Colonic mucosa (tissue), 4 donors: ENCODE measurements at regions not wholly inside any gene's neighbourhood (a gene's known extent, or its start where the extent isn't known, plus 50 kb on each side); places are given as distances from the start of the nearest gene placed in this dataset.
"Not testable (repeated sequence)": the region's sequence is repeated elsewhere in the genome, so short reads cannot be mapped to it uniquely, and the experiment has no call there.

ENCODE experiments used
- DNase-seq: peaks from one replicate; pipeline ENCODE4 v3.0.0-alpha.2; 2020
- H3K27ac ChIP-seq: fragments of 200-600 bp; one replicate; pipeline ENCODE4 v1.8.0; 2021
- H3K27me3 ChIP-seq: fragments of 200-600 bp; one replicate; pipeline ENCODE4 v1.8.0; 2021
- H3K36me3 ChIP-seq: fragments of 200-600 bp; one replicate; pipeline ENCODE4 v1.8.0; 2021
- H3K4me1 ChIP-seq: fragments of 200-600 bp; one replicate; pipeline ENCODE4 v1.8.0; 2021; ENCODE audit warnings: mild to moderate bottlenecking
- H3K4me3 ChIP-seq: fragments of 200-600 bp; one replicate; pipeline ENCODE4 v1.8.0; 2021
- H3K9ac ChIP-seq, 2 donors: one replicate each; pipeline ENCODE4 v1.7.0; 2013; ENCODE audit warnings: control low read depth in 2 of 2, low read depth in 2 of 2, low read length in 2 of 2
- H3K9me3 ChIP-seq: fragments of 200-600 bp; one replicate; pipeline ENCODE4 v1.8.0; 2021
- CTCF ChIP-seq: fragments of 200-600 bp; IDR thresholded peaks from one replicate; pipeline ENCODE4 v1.8.0; 2022; ENCODE audit warnings: antibody characterized with exemption, mild to moderate bottlenecking
- intact Hi-C: fragments of 100-400 bp; cut with DNase I; formaldehyde crosslinking; loops from one replicate; pipeline ENCODE4 v1.14.1; 2022
- donor health status: healthy.
- donor health status: DM: no; HTN: no; CAD: no.
- donor health status: DM: no; HTN: no; CAD: no.

- intact Hi-C loops, result no loop called here
- H3K27ac ChIP-seq, result no peak overlapping the region
- no peaks in the 10 kb centered on the region for H3K4me1 ChIP-seq
- no peaks in the 10 kb centered on the region for H3K9me3 ChIP-seq
- H3K9ac ChIP-seq, result no peak overlapping the region
- TF ChIP-seq CTCF, result no peak
- H3K36me3 ChIP-seq, result no peaks in the 10 kb centered on the region
- no peaks in the 10 kb centered on the region for H3K27me3 ChIP-seq
- H3K4me3 ChIP-seq, result no peak overlapping the region
- DNase-seq, result no peak
These were observed 319.6 kb downstream of the FAM72C start for GRCh38 chr1:143652187-143652586.

- H3K27me3 ChIP-seq, result no peaks in the 10 kb centered on the region
- DNase-seq, result no peak
- H3K36me3 ChIP-seq, result no peaks in the 10 kb centered on the region
These were observed 320.3 kb downstream of the FAM72C start for GRCh38 chr1:143651350-143651992.

GRCh38 chr1:143644035-143644434, 327.8 kb downstream of the FAM72C start:
- H3K27ac ChIP-seq, DNase-seq, H3K36me3 ChIP-seq, H3K4me1 ChIP-seq, H3K27me3 ChIP-seq, intact Hi-C loops, H3K9ac ChIP-seq, H3K4me3 ChIP-seq, H3K9me3 ChIP-seq: not testable (repeated sequence)

More at GRCh38 chr1:143651350-143651992, 320.3 kb downstream of the FAM72C start:
- no peak overlapping the region for H3K27ac ChIP-seq
- no peaks in the 10 kb centered on the region for H3K4me1 ChIP-seq
- intact Hi-C loops, result no loop called here
- no peaks in the 10 kb centered on the region for H3K9me3 ChIP-seq
- no peak overlapping the region for H3K4me3 ChIP-seq
- TF ChIP-seq CTCF, result no peak
- H3K9ac ChIP-seq, result no peak overlapping the region

- Histone ChIP-seq H3K9me3 (no peaks in the 10 kb centered on the region), H3K27me3 (no peaks in the 10 kb centered on the region), H3K27ac (no peak overlapping the region), H3K36me3 (no peaks in the 10 kb centered on the region), H3K9ac (no peak overlapping the region), H3K4me3 (no peak overlapping the region), H3K4me1 (no peaks in the 10 kb centered on the region)
- no peak for DNase-seq
- TF ChIP-seq CTCF, result no peak
- intact Hi-C loops, result no loop called here
These were observed 328.5 kb downstream of the FAM72C start for GRCh38 chr1:143643148-143643885.

- no peak overlapping the region for H3K27ac ChIP-seq
- no peak overlapping the region for H3K9ac ChIP-seq
- intact Hi-C loops, result no loop called here
- H3K9me3 ChIP-seq, result no peaks in the 10 kb centered on the region
- no peak overlapping the region for H3K4me3 ChIP-seq
- no peaks in the 10 kb centered on the region for H3K27me3 ChIP-seq
- DNase-seq, result no peak
- H3K4me1 ChIP-seq, result no peaks in the 10 kb centered on the region
- no peaks in the 10 kb centered on the region for H3K36me3 ChIP-seq
- no peak for TF ChIP-seq CTCF
These were observed 345.9 kb downstream of the FAM72C start for GRCh38 chr1:143625886-143626285.

GRCh38 chr1:143619851-143620250, 351.9 kb downstream of the FAM72C start:
- H3K27ac ChIP-seq, result no peak overlapping the region
- H3K4me3 ChIP-seq, result no peak overlapping the region
- H3K36me3 ChIP-seq, result no peaks in the 10 kb centered on the region
- H3K27me3 ChIP-seq, result no peaks in the 10 kb centered on the region
- H3K4me1 ChIP-seq, result no peaks in the 10 kb centered on the region
- no peak for TF ChIP-seq CTCF
- H3K9me3 ChIP-seq, result no peaks in the 10 kb centered on the region
- no peak overlapping the region for H3K9ac ChIP-seq
- intact Hi-C loops, result no loop called here
- DNase-seq, result no peak
